ENCODE measurements at regions not wholly inside any gene's neighbourhood (a gene's known extent, or its start where the extent isn't known, plus 50 kb on each side); places are given as distances from the start of the nearest gene placed in this dataset.

DNA sequence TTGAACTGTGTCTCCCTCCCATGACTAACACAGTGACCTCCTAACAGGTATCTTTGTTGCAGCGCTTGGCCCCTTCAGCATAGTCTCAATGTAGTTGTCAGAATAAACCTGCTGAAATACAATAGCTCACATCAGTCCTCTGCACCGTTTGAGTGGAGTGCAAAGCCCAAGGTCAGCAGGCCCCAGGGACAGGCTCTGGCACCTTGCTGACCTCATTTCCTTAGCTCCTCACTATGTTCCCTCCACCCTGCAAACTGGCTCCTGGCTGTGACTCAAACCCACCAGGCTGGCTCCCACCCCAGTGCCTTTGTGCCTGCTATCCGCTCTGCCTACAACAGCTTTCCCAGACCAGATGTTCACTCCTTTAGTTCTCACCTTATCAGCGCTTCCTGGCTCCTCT lies 146.7 kb downstream of the LRATD1 start:
- TF ChIP-seq, protein P1, sequence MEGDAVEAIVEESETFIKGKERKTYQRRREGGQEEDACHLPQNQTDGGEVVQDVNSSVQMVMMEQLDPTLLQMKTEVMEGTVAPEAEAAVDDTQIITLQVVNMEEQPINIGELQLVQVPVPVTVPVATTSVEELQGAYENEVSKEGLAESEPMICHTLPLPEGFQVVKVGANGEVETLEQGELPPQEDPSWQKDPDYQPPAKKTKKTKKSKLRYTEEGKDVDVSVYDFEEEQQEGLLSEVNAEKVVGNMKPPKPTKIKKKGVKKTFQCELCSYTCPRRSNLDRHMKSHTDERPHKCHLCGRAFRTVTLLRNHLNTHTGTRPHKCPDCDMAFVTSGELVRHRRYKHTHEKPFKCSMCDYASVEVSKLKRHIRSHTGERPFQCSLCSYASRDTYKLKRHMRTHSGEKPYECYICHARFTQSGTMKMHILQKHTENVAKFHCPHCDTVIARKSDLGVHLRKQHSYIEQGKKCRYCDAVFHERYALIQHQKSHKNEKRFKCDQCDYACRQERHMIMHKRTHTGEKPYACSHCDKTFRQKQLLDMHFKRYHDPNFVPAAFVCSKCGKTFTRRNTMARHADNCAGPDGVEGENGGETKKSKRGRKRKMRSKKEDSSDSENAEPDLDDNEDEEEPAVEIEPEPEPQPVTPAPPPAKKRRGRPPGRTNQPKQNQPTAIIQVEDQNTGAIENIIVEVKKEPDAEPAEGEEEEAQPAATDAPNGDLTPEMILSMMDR (IDR thresholded peaks at IDR 0.05; ENCODE audit: borderline replicate concordance, extremely low read depth, low read length, poor library complexity, severe bottlenecking) = no peak
- no peak for TF ChIP-seq EZH2 (IDR thresholded peaks at IDR 0.05; ENCODE audit: borderline replicate concordance, low read depth, low read length, severe bottlenecking)
